ENCODE measurements at regions not wholly inside any gene's neighbourhood (a gene's known extent, or its start where the extent isn't known, plus 50 kb on each side); places are given as distances from the start of the nearest gene placed in this dataset.

GRCh38 chr1:83033682-83034081 lies 965.2 kb downstream of the TTLL7 start:
- intact Hi-C loops (cut with DNase I): no loop called here
- H3K9me3 ChIP-seq: no peaks in the 10 kb centered on the region
- no peak for ATAC-seq

DNA sequence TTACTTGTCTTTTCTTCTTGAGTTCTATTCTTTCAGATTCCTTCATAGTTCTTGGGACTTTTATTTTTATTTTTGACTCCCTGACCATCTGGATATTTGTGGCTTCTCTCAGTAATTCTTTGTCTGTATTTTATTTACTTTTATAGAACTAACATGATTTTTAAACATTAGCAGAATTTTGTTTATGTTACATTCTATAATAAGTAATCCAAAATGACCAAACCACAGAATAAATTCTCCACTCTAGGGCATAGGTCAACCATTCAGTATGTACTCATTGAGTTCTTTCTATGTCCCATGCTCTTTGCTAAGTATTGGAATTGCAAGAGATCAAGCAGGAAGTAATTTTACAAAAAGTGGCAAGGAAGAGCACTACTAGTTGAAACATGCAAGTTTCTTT lies 969.0 kb downstream of the TTLL7 start:
- H3K9me3 ChIP-seq: no peaks in the 10 kb centered on the region
- intact Hi-C loops (cut with DNase I): no loop called here
- H3K4me3 ChIP-seq: no peak overlapping the region
- no peaks in the 10 kb centered on the region for H3K27me3 ChIP-seq
- no peak for ATAC-seq
- H3K4me1 ChIP-seq: no peaks in the 10 kb centered on the region
- TF ChIP-seq, protein P1, sequence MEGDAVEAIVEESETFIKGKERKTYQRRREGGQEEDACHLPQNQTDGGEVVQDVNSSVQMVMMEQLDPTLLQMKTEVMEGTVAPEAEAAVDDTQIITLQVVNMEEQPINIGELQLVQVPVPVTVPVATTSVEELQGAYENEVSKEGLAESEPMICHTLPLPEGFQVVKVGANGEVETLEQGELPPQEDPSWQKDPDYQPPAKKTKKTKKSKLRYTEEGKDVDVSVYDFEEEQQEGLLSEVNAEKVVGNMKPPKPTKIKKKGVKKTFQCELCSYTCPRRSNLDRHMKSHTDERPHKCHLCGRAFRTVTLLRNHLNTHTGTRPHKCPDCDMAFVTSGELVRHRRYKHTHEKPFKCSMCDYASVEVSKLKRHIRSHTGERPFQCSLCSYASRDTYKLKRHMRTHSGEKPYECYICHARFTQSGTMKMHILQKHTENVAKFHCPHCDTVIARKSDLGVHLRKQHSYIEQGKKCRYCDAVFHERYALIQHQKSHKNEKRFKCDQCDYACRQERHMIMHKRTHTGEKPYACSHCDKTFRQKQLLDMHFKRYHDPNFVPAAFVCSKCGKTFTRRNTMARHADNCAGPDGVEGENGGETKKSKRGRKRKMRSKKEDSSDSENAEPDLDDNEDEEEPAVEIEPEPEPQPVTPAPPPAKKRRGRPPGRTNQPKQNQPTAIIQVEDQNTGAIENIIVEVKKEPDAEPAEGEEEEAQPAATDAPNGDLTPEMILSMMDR (IDR thresholded peaks at IDR 0.05): no peak
- no peak for TF ChIP-seq POLR2A (IDR thresholded peaks at IDR 0.05)
- no peak overlapping the region for H3K27ac ChIP-seq
- H3K36me3 ChIP-seq: no peaks in the 10 kb centered on the region
- no peak for DNase-seq

More at GRCh38 chr1:83033682-83034081, 965.2 kb downstream of the TTLL7 start:
- TF ChIP-seq POLR2A (IDR thresholded peaks at IDR 0.05): no peak
- TF ChIP-seq, protein P1 (IDR thresholded peaks at IDR 0.05): no peak
- Histone ChIP-seq H3K36me3 (no peaks in the 10 kb centered on the region), H3K4me1 (no peaks in the 10 kb centered on the region), H3K27ac (no peak overlapping the region), H3K27me3 (no peaks in the 10 kb centered on the region), H3K4me3 (no peak overlapping the region)
- DNase-seq: no peak

GRCh38 chr1:83029050-83029449 lies 969.9 kb downstream of the TTLL7 start:
- Histone ChIP-seq H3K36me3 (no peaks in the 10 kb centered on the region), H3K27me3 (no peaks in the 10 kb centered on the region), H3K4me1 (no peaks in the 10 kb centered on the region), H3K4me3 (no peak overlapping the region), H3K9me3 (no peaks in the 10 kb centered on the region), H3K27ac (no peak overlapping the region)
- DNase-seq (no peak), ATAC-seq (no peak)
- WGBS (ENCODE audit: insufficient coverage, low coverage, low lambda C conversion rate, missing lambda C conversion rate): 83% methylated on average over 3 of the region's 3 CpGs
- TF ChIP-seq POLR2A (IDR thresholded peaks at IDR 0.05): no peak
- TF ChIP-seq, protein P1 (IDR thresholded peaks at IDR 0.05): no peak
- intact Hi-C loops (cut with DNase I): no loop called here

- intact Hi-C loops (cut with DNase I): no loop called here
- TF ChIP-seq POLR2A (IDR thresholded peaks at IDR 0.05): no peak
- TF ChIP-seq, protein P1 (IDR thresholded peaks at IDR 0.05): no peak
Measured at GRCh38 chr1:83028467-83028866, 970.5 kb downstream of the TTLL7 start.

GRCh38 chr1:83027511-83027910 lies 971.4 kb downstream of the TTLL7 start:
- Histone ChIP-seq H3K4me1 (no peaks in the 10 kb centered on the region), H3K36me3 (no peaks in the 10 kb centered on the region), H3K9me3 (no peaks in the 10 kb centered on the region), H3K4me3 (no peak overlapping the region), H3K27me3 (no peaks in the 10 kb centered on the region), H3K27ac (no peak overlapping the region)
- 67% methylated on average over 1 of the region's 1 CpG for WGBS (ENCODE audit: insufficient coverage, low coverage, low lambda C conversion rate, missing lambda C conversion rate)
- DNase-seq (no peak), ATAC-seq (no peak)
- TF ChIP-seq, protein P1 (IDR thresholded peaks at IDR 0.05): no peak
- no peak for TF ChIP-seq POLR2A (IDR thresholded peaks at IDR 0.05)
- intact Hi-C loops (cut with DNase I): no loop called here

More at GRCh38 chr1:83028467-83028866, 970.5 kb downstream of the TTLL7 start:
- H3K27me3 ChIP-seq: no peaks in the 10 kb centered on the region
- H3K36me3 ChIP-seq: no peaks in the 10 kb centered on the region
- no peak for ATAC-seq
- H3K27ac ChIP-seq: no peak overlapping the region
- no peaks in the 10 kb centered on the region for H3K9me3 ChIP-seq
- H3K4me1 ChIP-seq: no peaks in the 10 kb centered on the region
- no peak for DNase-seq
- no peak overlapping the region for H3K4me3 ChIP-seq

Measured in right lobe of liver (tissue), 6 donors.